Testis (tissue), 2 donors: ENCODE measurements at regions not wholly inside any gene's neighbourhood (a gene's known extent, or its start where the extent isn't known, plus 50 kb on each side); places are given as distances from the start of the nearest gene placed in this dataset.
"Not testable (repeated sequence)": the region's sequence is repeated elsewhere in the genome, so short reads cannot be mapped to it uniquely, and the experiment has no call there.

Source experiments
- DNase-seq: peaks from one replicate; pipeline ENCODE4 v3.0.0-alpha.2; 2019
- H3K27ac ChIP-seq, 2 donors: fragments of 200-600 bp; sonication (generic); one replicate each; pipeline ENCODE4 v1.5.1; 2019
- H3K27me3 ChIP-seq: fragments of 200-600 bp; sonication (generic); one replicate; pipeline ENCODE4 v1.5.1; 2019
- H3K36me3 ChIP-seq: fragments of 200-600 bp; sonication (generic); one replicate; pipeline ENCODE4 v1.5.1; 2017; ENCODE audit warnings: low read depth; ENCODE audit errors: missing control alignments
- H3K4me1 ChIP-seq: fragments of 200-600 bp; sonication (generic); one replicate; pipeline ENCODE4 v1.5.1; 2019
- H3K4me3 ChIP-seq, 2 donors: fragments of 200-600 bp; sonication (generic); one replicate each; pipeline ENCODE4 v1.5.1; 2017 to 2019
- H3K9me3 ChIP-seq: fragments of 200-600 bp; sonication (generic); one replicate; pipeline ENCODE4 v1.5.1; 2017
- CTCF ChIP-seq, 3 experiments: fragments of 450-650 bp in 2 of 3; fragments of 200-600 bp in 1 of 3; sonication (generic) in 1 of 3; IDR thresholded peaks; one replicate each; pipeline ENCODE4 v1.5.1; 2016 to 2019; ENCODE audit warnings: antibody characterized with exemption in 3 of 3, mild to moderate bottlenecking in 2 of 3, moderate library complexity in 1 of 3
- POLR2A ChIP-seq: fragments of 450-650 bp; IDR thresholded peaks from one replicate; pipeline ENCODE4 v1.6.1; 2017; ENCODE audit warnings: antibody characterized with exemption, mild to moderate bottlenecking, moderate library complexity
- WGBS, 2 donors: methylation state at CpG; one replicate each; pipeline ENCODE4 v1.1.5; 2018; 5-methylcytosine and 5-hydroxymethylcytosine counted together
- intact Hi-C: fragments of 100-400 bp; cut with DNase I; formaldehyde crosslinking; loops from one replicate; pipeline ENCODE4 v1.15.1; 2023; ENCODE audit warnings: low total_unique reads

GRCh38 chr13:79612604-79613003, 131.6 kb downstream of the NDFIP2 start:
- Histone ChIP-seq H3K36me3 (no peaks in the 10 kb centered on the region), H3K4me1 (no peaks in the 10 kb centered on the region), H3K27me3 (no peaks in the 10 kb centered on the region), H3K4me3 (no peak overlapping the region), H3K9me3 (no peaks in the 10 kb centered on the region), H3K27ac (no peak overlapping the region)
- 86 to 91% methylated on average over 2 of the region's 2 CpGs for WGBS, 2 donors
- DNase-seq: no peak
- intact Hi-C loops: no loop called here
- TF ChIP-seq POLR2A: no peak
- TF ChIP-seq CTCF (IDR thresholded peaks at IDR 0.05): no peak

GRCh38 chr13:79607895-79608294, 126.9 kb downstream of the NDFIP2 start:
- intact Hi-C loops, DNase-seq, H3K27ac ChIP-seq, H3K9me3 ChIP-seq, H3K36me3 ChIP-seq, H3K4me3 ChIP-seq, H3K4me1 ChIP-seq, H3K27me3 ChIP-seq: not testable (repeated sequence)
